ENCODE measurements at regions not wholly inside any gene's neighbourhood (a gene's known extent, or its start where the extent isn't known, plus 50 kb on each side); places are given as distances from the start of the nearest gene placed in this dataset.

DNA sequence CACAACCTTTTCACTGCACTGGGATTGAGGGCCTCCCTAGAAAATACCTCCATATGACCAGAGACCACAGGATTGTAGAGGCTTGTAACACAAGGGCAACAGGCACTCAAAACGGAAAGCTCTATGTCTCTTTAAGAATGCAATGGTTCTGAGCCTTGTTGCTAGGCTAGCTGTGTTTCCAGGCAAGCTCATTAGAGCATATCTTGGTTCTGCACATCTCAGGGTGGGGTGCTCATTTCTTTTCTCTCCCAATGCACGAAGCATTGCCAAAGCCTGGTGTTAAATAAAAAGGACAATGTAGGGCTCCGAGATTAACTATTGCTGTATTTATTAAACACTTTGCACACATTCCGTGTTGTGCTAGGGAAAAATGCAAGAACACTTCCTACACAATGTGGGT lies 315.9 kb downstream of the PRDM2 start:
- WGBS (ENCODE audit: missing lambda C conversion rate): 15% methylated on average over 3 of the region's 4 CpGs
- no peak for ATAC-seq

DNA sequence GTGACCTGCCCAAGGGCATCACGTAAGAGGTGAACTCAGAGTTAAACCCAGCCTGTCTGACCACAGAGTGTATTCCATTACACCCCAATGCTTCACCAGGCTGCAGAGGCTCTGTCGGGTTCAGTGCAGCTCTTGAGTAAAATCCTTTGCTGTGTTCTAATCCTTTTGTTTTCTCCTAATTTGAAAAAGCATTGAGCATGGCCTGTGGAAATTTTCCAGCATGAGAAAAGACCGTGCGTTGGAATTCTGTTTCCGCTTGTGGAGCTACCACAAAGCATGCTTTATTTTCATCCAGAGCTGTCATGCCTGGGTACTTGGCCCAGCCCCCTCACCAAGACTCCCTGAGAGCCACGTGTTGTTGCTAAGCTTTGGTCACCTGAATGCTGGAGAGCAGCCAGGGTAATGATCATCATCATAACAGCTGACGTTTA lies 317.6 kb downstream of the PRDM2 start:
- CTCF ChIA-PET: no interaction called here
- no peak for DNase-seq (ENCODE audit: low read depth in 1 of 2, low spot score in 1 of 2)
- Histone ChIP-seq H3K9me3 (no peaks in the 10 kb centered on the region), H3K4me3 (no peak overlapping the region), H3K27ac (no peak overlapping the region), H3K4me1 (no peaks in the 10 kb centered on the region), H3K4me2 (no peak overlapping the region)
- TF ChIP-seq, protein P1, sequence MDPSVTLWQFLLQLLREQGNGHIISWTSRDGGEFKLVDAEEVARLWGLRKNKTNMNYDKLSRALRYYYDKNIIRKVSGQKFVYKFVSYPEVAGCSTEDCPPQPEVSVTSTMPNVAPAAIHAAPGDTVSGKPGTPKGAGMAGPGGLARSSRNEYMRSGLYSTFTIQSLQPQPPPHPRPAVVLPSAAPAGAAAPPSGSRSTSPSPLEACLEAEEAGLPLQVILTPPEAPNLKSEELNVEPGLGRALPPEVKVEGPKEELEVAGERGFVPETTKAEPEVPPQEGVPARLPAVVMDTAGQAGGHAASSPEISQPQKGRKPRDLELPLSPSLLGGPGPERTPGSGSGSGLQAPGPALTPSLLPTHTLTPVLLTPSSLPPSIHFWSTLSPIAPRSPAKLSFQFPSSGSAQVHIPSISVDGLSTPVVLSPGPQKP (IDR thresholded peaks at IDR 0.05; ENCODE audit: low read depth, low read length): no peak
- TF ChIP-seq SMC3 (IDR thresholded peaks at IDR 0.05) (no peak), GATA3 (IDR thresholded peaks at IDR 0.05; ENCODE audit: borderline replicate concordance) (no peak), JUN (IDR thresholded peaks at IDR 0.05) (no peak), SREBF2 (IDR thresholded peaks at IDR 0.05) (no peak), HDAC2 (IDR thresholded peaks at IDR 0.05) (no peak), ESRRA (IDR thresholded peaks at IDR 0.05; ENCODE audit: borderline replicate concordance, low read length) (no peak), FOSL2 (IDR thresholded peaks at IDR 0.05) (no peak), FOSL2 (CRISPR knock-in tag; IDR thresholded peaks at IDR 0.05) (no peak), ZC3H11A (IDR thresholded peaks at IDR 0.05) (no peak), ZFP36 (IDR thresholded peaks at IDR 0.05; ENCODE audit: borderline replicate concordance, partially characterized antibody) (no peak), RCOR1 (IDR thresholded peaks at IDR 0.05; ENCODE audit: low read depth, low read length) (no peak), HOXB5 (CRISPR knock-in tag; IDR thresholded peaks at IDR 0.05) (no peak), KDM5A (IDR thresholded peaks at IDR 0.05) (no peak), TFCP2L1 (CRISPR knock-in tag; IDR thresholded peaks at IDR 0.05) (no peak), POLR2AphosphoS2 (conservative IDR thresholded peaks at IDR 0.05; ENCODE audit: low read length) (no peak), HOXA7 (CRISPR knock-in tag; IDR thresholded peaks at IDR 0.05) (no peak), MAZ (IDR thresholded peaks at IDR 0.05; ENCODE audit: borderline replicate concordance, low read depth, low read length) (no peak), FOSB (CRISPR knock-in tag; IDR thresholded peaks at IDR 0.05) (no peak)
- TF ChIP-seq, protein P2, sequence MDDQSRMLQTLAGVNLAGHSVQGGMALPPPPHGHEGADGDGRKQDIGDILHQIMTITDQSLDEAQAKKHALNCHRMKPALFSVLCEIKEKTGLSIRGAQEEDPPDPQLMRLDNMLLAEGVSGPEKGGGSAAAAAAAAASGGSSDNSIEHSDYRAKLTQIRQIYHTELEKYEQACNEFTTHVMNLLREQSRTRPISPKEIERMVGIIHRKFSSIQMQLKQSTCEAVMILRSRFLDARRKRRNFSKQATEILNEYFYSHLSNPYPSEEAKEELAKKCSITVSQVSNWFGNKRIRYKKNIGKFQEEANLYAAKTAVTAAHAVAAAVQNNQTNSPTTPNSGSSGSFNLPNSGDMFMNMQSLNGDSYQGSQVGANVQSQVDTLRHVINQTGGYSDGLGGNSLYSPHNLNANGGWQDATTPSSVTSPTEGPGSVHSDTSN (IDR thresholded peaks at IDR 0.05): no peak
- TF ChIP-seq, protein P3, sequence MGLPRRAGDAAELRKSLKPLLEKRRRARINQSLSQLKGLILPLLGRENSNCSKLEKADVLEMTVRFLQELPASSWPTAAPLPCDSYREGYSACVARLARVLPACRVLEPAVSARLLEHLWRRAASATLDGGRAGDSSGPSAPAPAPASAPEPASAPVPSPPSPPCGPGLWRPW (IDR thresholded peaks at IDR 0.05): no peak
- WGBS (ENCODE audit: missing lambda C conversion rate): 18% methylated on average over 7 of the region's 7 CpGs
- POLR2A ChIA-PET: no interaction called here
- ATAC-seq: no peak
- FAIRE-seq: no peak

More for the DNA sequence above, 315.9 kb downstream of the PRDM2 start:
- TF ChIP-seq, protein P2 (IDR thresholded peaks at IDR 0.05): no peak
- TF ChIP-seq ZNF302 (CRISPR knock-in tag; IDR thresholded peaks at IDR 0.05) (no peak), JUN (IDR thresholded peaks at IDR 0.05) (no peak), RNF2 (IDR thresholded peaks at IDR 0.05; ENCODE audit: borderline replicate concordance, low read depth) (no peak), TFCP2L1 (CRISPR knock-in tag; IDR thresholded peaks at IDR 0.05) (no peak), JUNB (IDR thresholded peaks at IDR 0.05) (no peak), HOXB5 (CRISPR knock-in tag; IDR thresholded peaks at IDR 0.05) (no peak)
- no peak overlapping the region for H3K27ac ChIP-seq
- H3K9me3 ChIP-seq: no peaks in the 10 kb centered on the region
- H3K4me2 ChIP-seq: no peak overlapping the region
- CTCF ChIA-PET: interaction anchor here (0.7 to 1.0 kb wide), 2 partner anchors 15 to 17 kb away, joined by 3 read pairs; no protein-coding TSS in a partner anchor
- no peaks in the 10 kb centered on the region for H3K4me1 ChIP-seq
- DNase-seq (ENCODE audit: low read depth in 1 of 2, low spot score in 1 of 2) (no peak), FAIRE-seq (no peak)
- no peak overlapping the region for H3K4me3 ChIP-seq
- POLR2A ChIA-PET: no interaction called here
